Suprapubic skin (tissue), 3 donors: ENCODE measurements at regions not wholly inside any gene's neighbourhood (a gene's known extent, or its start where the extent isn't known, plus 50 kb on each side); places are given as distances from the start of the nearest gene placed in this dataset.

Source experiments
- POLR2AphosphoS5 ChIP-seq, 3 donors: sonication (generic); formaldehyde crosslinking; IDR thresholded peaks; one replicate each; pipeline ENCODE4 v1.6.1; 2017; ENCODE audit warnings: antibody characterized with exemption in 3 of 3
- TF ChIP-seq, protein P1 (sequence below), 2 donors: fragments of 200-600 bp in 1 of 2; fragments of 450-650 bp in 1 of 2; sonication (generic) in 1 of 2; IDR thresholded peaks; one replicate each; pipeline ENCODE4 v1.5.1; 2016 to 2019; ENCODE audit warnings: antibody characterized with exemption in 2 of 2, mild to moderate bottlenecking in 1 of 2, moderate library complexity in 1 of 2

DNA sequence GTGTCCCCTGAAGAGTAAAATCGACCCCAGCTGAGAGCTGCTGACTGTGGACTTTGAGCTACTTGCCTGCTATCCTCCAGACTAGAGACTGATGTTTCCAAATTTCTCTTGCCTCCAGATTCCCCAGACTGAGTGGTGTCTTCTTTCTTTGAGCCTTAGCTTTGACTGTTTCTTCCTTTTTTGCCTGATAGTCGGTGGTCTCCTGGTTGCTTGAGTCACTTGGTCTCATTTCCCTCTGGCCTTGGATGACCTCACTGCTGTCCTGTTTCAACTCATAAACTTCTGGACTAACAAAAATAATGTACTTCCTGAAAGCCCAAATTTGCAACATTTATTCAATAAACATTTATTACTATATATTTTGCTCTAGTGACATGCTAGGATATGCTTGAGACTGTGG is 52.9 kb upstream of the DIPK1A start:
- TF ChIP-seq, protein P1, sequence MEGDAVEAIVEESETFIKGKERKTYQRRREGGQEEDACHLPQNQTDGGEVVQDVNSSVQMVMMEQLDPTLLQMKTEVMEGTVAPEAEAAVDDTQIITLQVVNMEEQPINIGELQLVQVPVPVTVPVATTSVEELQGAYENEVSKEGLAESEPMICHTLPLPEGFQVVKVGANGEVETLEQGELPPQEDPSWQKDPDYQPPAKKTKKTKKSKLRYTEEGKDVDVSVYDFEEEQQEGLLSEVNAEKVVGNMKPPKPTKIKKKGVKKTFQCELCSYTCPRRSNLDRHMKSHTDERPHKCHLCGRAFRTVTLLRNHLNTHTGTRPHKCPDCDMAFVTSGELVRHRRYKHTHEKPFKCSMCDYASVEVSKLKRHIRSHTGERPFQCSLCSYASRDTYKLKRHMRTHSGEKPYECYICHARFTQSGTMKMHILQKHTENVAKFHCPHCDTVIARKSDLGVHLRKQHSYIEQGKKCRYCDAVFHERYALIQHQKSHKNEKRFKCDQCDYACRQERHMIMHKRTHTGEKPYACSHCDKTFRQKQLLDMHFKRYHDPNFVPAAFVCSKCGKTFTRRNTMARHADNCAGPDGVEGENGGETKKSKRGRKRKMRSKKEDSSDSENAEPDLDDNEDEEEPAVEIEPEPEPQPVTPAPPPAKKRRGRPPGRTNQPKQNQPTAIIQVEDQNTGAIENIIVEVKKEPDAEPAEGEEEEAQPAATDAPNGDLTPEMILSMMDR (IDR thresholded peaks at IDR 0.05): no peak
- TF ChIP-seq POLR2AphosphoS5 (IDR thresholded peaks at IDR 0.05): no peak
